ENCODE measurements at regions not wholly inside any gene's neighbourhood (a gene's known extent, or its start where the extent isn't known, plus 50 kb on each side); places are given as distances from the start of the nearest gene placed in this dataset.

GRCh38 chr4:12286351-12286750 is 857.7 kb upstream of the HS3ST1 start:
- TF ChIP-seq CTCF (conservative IDR thresholded peaks at IDR 0.05), result no peak
- TF ChIP-seq EZH2 (IDR thresholded peaks at IDR 0.05; ENCODE audit: low read depth), result no peak

Measured in PC-9 (cell line).